ENCODE measurements at regions not wholly inside any gene's neighbourhood (a gene's known extent, or its start where the extent isn't known, plus 50 kb on each side); places are given as distances from the start of the nearest gene placed in this dataset.

DNA sequence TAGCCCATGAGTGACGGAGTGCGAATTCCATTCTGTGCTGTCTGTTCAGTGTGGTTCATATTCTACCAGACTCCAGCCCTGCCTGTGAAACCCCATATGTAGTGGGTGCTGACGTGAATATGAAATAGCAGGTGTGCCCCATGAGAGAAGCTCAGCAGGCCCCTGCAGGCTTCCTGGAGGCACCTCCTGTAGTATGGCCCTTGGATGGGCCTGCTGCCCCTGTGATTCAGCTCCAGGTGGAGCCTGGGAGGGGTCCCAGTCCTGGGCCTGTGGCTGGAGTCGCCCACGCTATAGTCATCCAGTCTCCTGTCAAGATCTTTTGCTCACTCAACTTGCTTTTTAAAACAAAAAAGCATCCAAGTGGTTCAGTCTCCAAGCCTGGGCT, 125.5 kb downstream of the GLI2 start:
- TF ChIP-seq, protein P1, sequence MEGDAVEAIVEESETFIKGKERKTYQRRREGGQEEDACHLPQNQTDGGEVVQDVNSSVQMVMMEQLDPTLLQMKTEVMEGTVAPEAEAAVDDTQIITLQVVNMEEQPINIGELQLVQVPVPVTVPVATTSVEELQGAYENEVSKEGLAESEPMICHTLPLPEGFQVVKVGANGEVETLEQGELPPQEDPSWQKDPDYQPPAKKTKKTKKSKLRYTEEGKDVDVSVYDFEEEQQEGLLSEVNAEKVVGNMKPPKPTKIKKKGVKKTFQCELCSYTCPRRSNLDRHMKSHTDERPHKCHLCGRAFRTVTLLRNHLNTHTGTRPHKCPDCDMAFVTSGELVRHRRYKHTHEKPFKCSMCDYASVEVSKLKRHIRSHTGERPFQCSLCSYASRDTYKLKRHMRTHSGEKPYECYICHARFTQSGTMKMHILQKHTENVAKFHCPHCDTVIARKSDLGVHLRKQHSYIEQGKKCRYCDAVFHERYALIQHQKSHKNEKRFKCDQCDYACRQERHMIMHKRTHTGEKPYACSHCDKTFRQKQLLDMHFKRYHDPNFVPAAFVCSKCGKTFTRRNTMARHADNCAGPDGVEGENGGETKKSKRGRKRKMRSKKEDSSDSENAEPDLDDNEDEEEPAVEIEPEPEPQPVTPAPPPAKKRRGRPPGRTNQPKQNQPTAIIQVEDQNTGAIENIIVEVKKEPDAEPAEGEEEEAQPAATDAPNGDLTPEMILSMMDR (IDR thresholded peaks at IDR 0.05) = no peak
- no peak for TF ChIP-seq EZH2 (IDR thresholded peaks at IDR 0.05; ENCODE audit: borderline replicate concordance, insufficient read depth, low read depth, low read length, poor library complexity, severe bottlenecking)

Measured in B cell (primary cell).